Stimulated activated CD4-positive, alpha-beta T cell treated with anti-CD3 and anti-CD28 coated beads, Interleukin-12 subunit alpha, Interleukin-12 subunit beta, amount 100 ng/mL, for 48 hours (primary cell): ENCODE measurements at regions not wholly inside any gene's neighbourhood (a gene's known extent, or its start where the extent isn't known, plus 50 kb on each side); places are given as distances from the start of the nearest gene placed in this dataset.

Experiments
- DNase-seq, 3 donors: peaks; one replicate each; pipeline ENCODE4 v3.0.0-alpha.2; 2020; ENCODE audit warnings: low read depth in 2 of 3, low spot score in 1 of 3

DNA sequence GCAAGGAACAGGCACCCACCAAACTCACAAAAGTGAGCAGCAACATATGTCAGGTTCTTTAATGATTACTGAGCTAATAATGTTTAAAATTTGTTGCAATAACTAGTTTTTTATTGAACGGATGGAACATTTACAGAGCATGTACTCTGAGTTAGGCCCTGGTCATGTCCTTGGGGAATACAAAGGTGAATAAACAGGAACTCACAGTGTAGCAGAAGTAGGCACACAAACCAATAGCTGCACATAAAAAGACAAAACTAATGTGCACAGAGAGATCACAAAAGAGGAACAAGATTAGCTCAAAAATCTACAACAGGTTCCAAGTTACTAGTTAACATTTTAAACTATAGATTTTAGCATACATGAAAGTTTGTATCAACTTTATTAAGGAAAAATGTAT lies 505.3 kb upstream of the PPP2R3A start:
- no peak for DNase-seq

DNA sequence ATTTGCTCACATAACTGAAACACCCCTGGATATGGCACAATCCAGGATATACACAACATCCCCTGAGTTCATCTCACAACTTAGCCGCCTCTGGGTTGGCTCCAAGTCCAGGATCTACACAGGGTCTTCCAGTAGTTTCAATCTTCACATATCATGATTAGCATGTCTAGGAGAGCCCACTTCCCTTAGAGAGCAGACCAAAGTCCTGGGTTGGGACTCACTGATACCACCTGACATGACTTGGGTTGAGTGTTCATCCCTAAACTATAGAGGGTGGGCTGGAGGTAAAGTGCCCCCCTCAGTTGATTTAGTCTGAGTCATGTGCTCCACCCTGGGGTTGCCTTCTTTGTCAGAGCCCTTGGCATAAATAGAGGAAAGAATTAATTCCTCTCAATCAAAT lies 493.6 kb upstream of the PPP2R3A start:
- no peak for DNase-seq

DNA sequence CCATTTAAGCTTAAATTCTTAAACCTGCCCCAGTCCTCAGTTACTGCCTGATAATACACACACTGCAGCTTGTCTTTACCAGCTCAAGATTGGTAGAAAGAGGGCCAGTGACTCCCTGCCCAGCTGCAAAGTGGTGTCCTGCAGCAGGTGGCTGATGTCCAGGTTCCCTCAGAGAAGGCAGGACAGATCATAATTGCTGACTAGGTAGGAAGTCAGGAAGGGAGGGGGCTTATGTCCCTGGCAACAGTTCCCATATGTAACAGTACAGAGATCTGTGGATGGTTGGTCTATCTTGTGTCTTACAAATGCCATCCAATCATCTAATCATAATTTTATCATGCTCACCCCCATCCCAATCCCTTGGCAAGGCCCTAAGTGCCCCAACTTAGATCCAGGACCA lies 492.1 kb upstream of the PPP2R3A start:
- no peak for DNase-seq

DNA sequence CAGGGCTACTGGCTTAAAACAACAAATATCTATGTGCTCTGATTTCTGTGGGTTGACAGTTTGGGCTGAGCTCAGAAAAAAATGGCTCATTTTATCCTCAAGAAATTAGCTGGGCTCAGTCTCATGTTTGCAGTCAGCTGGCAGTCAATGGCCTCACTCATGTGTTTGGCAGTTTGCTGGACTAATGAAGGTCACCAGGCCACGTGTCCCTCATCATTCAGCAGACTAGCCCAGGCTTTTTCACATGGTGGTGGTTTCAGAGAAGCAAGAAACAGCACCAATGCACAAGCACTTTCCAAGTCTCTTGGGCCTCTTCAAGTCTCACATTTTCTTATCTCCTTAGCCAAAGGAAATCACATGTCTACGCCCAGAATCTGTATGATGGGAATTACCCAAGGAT lies 478.3 kb upstream of the PPP2R3A start:
- DNase-seq: no peak

DNA sequence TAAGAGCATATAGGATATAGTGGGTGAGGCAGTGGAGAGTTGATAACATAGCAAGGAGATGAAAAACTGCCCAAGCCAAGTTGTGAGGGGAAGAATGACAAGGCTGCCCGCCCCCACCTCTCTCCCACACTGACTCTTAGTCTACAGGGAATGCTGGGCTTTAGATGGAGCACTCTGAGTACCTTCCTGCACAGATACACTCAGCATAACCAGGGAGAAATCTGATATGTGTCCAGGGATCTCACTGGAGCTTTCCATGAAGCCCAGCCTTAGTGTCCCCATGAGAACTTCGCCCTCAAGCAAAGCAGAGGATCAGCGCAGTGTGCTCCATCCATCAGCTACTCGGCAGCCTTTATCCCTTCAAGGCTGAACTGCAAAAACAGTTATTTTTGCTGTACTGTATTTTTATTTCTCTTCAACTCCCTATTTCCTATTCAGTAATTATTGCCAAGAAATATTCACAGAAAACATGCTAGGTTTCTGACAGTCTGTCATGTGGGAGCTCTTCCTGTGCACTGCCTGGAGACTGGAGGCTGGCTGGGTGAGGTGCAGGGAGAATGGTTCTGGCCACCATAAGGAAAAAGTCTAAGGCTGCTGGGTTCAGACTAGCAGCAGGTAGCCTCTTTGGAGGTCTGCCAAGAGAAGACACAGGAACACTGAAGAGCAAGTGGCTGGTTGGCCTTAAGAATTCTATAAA lies 475.2 kb upstream of the PPP2R3A start:
- no peak for DNase-seq

DNA sequence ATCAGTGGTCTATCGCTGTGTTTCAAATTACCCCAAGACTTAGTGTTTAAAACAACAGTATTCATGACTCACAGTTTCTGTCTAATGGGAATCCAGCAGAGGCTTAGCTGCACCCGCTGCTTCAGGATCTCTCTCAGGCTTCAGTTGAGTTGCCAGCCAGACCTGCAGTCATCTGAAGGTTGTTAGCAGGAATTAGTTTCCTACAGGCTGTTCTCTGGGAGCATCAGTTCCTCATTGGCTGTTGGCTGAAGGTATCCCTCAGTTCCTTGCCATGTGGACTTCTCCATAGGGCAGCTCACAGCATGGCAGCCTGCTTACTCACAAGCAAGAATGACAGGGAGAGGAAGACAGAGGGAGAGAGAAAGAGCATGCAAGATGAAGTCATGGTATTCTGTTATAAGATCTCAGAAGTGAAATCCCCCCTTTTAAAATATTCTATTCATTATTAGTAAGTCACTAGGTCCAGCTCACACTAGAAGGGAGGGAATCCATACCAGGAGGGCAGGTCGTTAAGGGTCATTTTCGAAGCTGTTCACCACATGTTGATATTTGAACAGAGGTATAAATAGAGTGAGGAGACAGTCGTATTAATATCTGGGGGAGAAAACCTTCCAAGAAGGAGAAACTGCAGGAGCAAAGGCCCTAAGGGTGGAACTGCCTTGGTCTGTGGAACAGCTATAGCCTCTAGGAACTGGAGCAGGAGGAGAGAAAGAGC lies 473.9 kb upstream of the PPP2R3A start:
- no peak for DNase-seq

DNA sequence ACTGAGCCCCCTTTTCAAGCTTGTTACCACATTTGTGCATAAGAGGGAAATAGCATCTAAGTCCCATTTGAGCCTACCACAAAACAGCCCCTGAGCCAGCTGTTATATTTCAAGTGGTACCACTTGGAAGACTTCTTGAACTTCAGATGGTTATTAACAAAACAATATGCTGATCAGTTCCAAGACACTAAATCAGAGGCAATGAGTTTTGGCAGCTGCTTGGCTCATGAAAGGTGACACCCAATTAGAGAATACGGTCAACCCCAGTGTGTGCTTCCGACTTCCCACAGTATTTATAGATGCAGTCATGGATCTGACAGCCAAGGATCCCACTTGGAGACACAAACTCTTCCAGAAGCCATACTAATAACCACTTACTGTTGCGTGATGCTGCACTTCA lies 469.6 kb upstream of the PPP2R3A start:
- no peak for DNase-seq

DNA sequence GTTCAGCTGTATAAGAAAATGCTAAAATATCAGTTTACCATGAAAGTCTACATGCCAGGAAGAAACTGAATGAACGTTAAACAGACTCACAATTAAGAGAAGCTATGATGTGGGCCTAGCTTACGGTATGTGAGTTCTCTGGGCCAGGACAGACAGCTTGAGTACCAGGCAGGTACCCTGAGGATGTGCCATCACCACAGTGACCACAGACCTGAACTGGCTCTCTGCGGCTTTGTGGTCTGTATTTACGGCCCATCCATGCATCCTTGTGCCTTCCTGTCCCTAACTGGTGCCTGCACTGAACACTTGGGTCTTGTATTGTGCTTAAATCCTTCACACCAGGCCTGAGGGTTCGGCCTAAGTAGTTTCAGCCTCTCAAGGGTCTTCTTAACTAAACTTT lies 467.5 kb upstream of the PPP2R3A start:
- DNase-seq: no peak

DNA sequence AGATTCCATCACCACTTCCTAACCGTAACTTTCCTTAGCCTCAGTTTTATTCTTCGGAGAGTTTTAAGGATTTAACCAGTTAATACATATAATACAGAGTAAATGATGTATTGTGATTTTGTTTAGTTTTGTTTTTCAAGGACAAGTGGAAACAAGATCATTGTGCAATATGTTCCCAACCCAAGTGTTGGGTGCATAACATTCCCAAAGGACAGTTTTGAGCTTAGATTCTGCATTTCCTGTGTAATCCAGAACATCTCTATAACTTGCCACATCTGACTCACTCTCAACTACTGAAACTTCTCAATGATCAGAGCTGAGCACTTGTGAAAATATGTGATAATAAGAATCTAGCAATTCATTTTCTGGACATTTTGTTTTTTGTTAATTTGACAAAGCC lies 466.1 kb upstream of the PPP2R3A start:
- DNase-seq: no peak

DNA sequence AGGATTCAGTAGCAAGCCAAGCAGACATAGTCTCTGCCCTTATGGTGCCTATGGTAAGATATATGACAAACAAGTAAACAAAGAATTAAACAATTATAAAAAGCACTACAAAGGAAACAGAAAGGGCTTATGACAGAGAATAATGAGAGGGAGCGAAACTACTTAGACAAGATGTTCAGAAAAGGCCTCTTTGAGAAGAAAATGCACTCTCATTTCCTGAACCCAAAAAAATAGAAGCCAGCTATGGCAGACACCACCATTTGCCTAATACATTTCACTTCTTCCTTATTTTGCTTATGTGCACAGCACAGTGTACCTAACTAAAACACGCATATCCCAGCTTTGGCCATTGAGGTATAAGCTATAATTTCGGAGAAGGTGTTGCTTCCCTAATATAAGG lies 465.5 kb upstream of the PPP2R3A start:
- DNase-seq: no peak

DNA sequence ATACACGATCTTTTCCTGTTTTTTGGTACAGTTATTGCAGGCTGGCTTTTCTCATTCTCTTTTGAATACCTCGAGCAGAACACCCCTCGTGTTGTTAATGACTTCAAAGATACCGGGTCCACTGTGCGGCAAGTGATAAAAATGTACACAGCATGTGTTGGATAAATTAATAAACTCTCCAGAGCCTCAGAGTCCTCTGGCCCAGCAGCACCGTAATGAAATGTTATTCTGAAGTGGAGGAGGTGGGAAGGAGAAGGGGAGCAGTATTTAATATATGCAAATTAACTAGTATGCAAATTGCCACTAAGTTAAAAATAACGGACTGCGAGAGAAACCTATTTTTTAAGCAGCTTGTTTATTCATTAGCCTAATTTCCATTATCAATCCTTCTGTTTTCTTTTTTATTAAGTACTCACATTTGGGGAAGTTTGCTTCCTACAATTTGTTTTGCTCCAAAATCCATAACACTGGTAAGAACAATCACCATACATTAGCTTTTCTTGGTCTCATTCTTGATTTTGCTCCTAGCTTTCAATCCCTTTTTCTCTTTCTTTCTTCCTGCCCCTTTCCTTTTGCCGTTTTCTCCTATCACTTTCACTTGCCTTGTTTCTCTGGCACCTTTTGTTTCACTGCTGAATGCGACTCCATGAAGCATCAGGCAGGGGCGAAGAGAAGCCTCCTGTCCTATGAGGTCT lies 462.3 kb upstream of the PPP2R3A start:
- DNase-seq: no peak

DNA sequence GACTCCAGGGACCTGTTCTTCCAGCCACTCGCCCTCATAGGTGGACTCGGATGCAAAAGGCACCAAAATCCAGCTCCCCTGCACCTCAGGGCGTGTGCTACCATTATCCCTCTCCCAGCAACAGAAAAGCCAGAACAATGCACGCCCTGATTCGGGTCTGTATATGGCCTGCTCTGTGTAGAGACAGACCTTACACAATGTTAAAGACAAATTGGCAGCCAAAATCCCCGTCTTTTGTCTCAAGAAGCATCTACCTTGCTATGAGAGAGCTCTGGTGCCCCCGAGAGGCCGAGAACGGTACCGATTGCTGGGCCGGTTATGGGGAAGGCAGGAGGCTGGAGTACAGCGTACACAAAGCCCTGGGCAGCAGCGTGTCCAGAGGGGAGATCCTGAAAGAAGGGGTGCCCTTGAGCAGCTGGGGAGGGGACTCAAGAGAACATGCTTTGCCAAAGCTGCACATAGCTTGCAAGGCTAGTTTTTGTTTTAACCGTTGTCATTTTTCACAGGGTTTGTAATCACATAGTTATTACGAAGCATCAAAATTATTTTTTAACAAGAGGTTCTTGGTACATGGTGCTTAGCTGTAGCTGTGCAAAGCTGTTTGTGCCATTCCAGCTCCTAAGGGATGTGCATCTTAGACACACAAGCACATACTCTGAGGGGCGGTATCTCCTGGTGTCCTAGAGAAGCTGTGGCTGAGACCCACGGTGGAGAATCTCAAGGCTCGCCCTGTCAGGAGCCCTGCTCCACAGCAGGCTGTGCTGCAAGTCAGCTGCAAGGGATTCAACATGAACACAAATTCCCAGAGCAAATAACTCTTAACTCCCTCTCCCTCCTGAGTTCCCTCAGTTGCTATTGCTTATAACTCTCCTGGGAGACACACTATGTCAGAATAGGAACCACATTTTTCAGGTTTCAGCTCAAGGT lies 461.5 kb upstream of the PPP2R3A start:
- no peak for DNase-seq

DNA sequence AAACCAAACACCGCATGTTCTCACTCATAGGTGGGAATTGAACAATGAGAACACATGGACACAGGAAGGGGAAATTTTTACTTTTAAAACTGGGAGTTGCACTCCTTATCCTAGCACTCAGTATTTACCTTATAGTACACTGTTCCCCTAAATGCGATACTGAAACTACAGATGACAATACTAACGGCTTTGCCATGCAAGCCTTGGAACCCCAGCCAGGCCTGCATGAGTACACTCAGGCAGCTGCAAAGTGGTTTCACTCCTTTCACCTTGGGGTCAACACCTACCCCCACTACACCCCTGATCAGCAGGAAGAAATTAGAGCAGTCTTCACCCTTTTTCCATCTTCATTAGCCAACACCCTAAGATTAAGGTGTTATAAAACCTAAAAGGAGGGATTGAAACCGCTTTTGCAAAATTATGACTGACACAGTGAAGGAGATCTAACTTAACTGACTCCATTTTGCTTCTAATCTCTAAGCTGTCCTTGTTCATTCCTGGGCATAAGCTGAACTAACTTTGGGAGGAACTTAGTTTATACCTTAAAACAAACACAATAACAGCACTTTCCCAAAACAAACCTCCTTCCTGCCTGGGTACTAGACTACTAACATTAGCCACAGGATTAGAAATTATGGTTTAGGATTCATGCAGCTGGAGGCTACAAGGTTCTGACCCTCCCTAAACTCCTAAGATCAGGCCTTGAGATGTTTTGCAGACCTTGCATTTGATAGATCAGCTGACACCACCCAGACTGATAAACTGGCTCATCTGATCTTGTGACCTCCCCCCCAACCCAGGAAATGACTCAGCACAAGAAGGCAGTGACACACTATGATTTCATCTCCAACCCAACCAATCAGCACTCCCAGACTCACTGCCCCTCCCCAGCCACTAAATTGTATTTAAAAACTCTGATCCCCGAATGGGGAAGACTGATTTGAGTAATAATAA lies 452.1 kb upstream of the PPP2R3A start:
- no peak for DNase-seq

DNA sequence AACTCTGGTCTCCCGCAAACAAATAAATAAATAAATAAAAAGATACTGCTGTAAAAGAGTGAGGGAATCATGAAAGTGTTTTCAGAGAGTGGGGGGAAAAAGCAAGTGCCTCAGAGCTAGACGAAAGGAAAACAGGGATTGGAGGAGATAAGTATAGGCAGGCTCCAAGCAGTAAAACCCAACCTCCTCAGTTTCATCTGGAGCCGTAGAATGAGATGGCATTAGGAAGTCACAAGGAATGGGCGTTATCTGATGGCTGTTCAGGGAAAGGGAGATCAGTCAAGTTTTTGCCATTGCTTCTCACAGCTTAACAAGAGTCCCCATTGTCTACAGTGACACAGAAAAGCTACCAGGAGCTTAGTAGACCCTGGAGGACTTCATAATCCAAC lies 451.5 kb upstream of the PPP2R3A start:
- no peak for DNase-seq

DNA sequence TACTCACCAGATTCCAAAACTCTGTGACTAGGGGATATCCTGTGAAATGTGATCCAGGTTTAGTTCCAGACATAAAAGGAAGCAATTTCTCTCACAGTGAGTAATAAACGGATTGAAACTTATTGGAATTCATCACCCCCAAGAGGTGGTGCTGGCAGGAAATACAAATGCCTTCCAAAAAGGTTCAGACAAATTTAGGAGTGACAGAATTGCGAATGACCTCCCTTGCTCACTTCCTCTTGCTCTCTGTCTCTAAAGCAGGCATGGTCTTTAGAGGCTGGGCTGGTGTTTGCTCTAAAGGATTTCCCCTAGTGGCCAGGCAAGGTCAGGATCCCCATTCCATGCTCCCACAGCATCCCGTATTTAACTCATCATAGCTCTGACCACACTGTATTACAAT lies 449.4 kb upstream of the PPP2R3A start:
- DNase-seq: no peak

DNA sequence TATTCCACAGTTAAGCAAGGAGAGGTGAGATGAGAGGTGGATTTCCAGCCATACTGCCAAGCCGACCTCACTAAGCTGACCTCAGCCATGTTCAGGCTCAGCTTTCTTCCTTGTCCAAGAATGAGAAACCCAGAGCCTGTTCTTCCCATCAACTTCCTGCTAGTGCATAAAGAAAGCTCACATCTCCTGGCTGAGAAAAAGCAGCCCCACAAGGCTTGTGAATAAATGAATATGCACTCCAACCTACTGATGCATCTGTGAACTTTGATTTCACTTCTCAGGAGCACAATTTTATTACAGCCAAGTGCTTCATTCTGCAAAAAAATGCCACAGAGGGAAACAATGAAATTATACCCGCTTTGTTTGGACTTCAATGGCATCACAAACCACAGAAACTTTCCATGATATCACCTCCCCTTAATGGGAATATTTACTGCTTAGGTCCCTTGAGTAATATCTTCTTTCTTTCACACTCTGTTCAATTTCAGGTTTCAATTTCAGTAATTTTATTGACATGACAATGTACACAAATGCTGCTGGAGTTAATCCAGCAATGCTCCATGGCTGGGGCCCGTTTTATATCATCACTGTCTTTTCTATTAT lies 437.0 kb upstream of the PPP2R3A start:
- no peak for DNase-seq

DNA sequence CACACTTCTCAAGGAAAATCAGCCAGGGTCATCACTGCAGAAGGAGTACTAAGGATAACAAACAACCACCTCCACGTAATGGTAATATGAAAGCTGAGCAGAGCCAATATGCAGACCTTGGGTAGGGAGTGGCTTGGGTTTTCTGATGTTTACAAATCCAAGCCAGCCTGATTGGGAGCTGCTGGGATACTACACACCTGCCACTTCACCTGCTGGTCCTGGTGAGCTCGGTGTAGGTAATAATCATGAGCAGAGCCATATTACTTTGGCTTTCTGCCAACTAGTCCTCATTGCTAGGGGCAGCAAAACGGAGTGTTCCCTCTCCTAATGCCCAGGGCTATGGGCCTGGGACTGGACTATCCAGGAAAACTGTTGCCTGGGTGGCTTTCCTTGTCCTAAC lies 433.5 kb upstream of the PPP2R3A start:
- DNase-seq: no peak

DNA sequence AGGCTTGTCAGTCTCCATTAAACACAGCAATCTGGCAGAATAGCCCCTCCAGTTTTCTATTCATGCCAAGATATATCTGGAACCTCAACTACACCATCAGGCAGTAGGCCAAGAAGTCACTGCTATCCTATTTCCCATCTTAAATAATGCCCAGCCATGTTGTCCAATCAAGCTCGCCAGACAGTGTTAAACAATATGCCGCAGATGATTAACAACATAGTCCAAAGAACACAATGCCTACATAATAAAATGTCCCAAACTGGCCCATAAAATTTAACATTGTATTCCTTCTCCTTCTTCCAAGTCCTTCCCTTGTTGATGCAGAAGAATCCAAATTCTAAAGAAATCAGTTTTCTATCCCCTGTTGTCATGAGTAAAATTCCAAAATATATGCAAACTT lies 427.4 kb upstream of the PPP2R3A start:
- DNase-seq: no peak

DNA sequence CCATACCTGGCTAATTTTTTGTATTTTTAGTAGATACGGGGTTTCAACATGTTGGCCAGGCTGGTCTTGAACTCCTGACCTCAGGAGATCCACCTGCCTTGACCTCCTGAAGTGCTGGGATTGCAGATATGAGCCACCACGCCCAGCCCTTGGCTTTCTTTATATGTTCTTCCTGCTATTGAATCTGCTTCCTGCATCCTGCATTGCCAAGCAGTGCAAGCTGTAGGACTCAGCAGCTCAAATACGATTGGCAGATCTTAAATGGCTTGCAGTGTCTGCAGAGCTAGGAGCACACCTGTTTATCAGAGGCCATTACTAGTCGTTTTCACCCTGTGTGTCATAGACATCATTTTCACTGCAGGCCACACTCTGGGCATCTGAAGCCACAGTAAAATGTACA lies 426.2 kb upstream of the PPP2R3A start:
- no peak for DNase-seq

DNA sequence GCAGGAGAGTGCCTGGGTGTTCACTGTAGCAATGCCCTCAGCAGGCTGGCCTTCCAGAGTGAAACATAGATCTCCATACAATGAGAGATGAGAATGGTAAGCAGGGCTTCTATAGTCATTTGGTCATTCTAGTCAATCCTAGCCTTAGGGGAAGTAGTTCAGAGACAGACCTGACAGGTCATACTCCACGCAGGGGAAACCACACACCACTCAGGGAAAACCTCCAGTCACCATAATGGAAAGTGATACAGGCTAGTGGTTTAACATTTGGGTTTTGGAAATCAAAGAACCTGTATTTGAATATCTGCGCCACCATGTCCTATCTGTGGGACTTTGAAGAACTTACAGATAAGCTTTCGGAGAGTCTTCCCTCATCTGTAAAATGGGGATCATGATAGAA lies 425.7 kb upstream of the PPP2R3A start:
- no peak for DNase-seq
